GM20000 (cell line): ENCODE measurements at regions not wholly inside any gene's neighbourhood (a gene's known extent, or its start where the extent isn't known, plus 50 kb on each side); places are given as distances from the start of the nearest gene placed in this dataset.
"Not testable (repeated sequence)": the region's sequence is repeated elsewhere in the genome, so short reads cannot be mapped to it uniquely, and the experiment has no call there.

Source experiments
- DNase-seq: peaks from one replicate; pipeline ENCODE4 v3.0.0; 2012; ENCODE audit warnings: low spot score
- TF ChIP-seq, protein P1 (sequence below): IDR thresholded peaks from 2 replicates; pipeline ENCODE4 v1.5.1; 2012; ENCODE audit warnings: mild to moderate bottlenecking, control low read depth; ENCODE audit errors: extremely low read depth, missing control alignments

GRCh38 chr19:28687296-28687695, 525.7 kb downstream of the UQCRFS1 start:
- DNase-seq: no peak
- TF ChIP-seq, protein P1, sequence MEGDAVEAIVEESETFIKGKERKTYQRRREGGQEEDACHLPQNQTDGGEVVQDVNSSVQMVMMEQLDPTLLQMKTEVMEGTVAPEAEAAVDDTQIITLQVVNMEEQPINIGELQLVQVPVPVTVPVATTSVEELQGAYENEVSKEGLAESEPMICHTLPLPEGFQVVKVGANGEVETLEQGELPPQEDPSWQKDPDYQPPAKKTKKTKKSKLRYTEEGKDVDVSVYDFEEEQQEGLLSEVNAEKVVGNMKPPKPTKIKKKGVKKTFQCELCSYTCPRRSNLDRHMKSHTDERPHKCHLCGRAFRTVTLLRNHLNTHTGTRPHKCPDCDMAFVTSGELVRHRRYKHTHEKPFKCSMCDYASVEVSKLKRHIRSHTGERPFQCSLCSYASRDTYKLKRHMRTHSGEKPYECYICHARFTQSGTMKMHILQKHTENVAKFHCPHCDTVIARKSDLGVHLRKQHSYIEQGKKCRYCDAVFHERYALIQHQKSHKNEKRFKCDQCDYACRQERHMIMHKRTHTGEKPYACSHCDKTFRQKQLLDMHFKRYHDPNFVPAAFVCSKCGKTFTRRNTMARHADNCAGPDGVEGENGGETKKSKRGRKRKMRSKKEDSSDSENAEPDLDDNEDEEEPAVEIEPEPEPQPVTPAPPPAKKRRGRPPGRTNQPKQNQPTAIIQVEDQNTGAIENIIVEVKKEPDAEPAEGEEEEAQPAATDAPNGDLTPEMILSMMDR: no peak

DNA sequence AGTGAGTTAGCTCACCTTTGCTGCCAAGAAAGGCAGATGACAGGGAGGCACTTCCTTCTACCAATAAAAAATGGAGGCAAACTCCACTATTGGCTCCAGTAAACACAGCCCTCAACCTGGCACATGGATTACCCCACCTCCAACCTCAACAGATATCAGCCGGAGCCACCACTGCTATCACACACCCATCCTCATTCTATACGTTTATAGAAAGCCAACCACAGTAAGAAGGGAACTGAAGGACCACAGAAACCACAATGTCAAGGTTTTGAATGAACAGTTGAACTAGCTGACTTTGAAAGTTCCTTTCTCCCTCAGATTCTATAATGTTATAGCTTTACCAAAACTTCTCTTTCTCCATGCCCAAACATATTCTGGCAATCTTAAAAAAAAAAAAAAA, 526.2 kb downstream of the UQCRFS1 start:
- TF ChIP-seq, protein P1: no peak

DNA sequence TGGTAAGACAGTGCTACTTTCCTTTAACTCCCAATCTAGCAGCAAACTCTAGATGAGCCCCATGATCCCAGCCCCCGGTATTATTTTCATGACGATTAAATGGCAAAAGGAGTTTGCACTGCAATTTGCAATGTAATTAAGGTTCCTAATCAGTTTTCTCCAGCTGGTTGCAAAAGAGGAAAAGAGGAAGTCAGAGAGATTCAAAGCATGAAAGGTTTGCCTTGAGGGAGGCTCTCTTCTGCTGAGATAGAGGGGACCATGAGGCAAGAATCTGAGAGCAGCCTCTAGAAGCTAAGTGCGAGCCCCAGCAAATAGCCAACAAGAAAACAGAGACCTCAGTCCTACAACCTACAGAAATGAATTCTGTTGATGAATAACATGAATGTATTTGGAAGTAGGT, 527.1 kb downstream of the UQCRFS1 start:
- no peak for DNase-seq
- TF ChIP-seq, protein P1: no peak

More for the DNA sequence above, 526.2 kb downstream of the UQCRFS1 start:
- DNase-seq: no peak

GRCh38 chr19:28685077-28685476, 527.9 kb downstream of the UQCRFS1 start:
- not testable (repeated sequence) for DNase-seq

GRCh38 chr19:28680111-28680510, 532.8 kb downstream of the UQCRFS1 start:
- no peak for DNase-seq
- TF ChIP-seq, protein P1: no peak

DNA sequence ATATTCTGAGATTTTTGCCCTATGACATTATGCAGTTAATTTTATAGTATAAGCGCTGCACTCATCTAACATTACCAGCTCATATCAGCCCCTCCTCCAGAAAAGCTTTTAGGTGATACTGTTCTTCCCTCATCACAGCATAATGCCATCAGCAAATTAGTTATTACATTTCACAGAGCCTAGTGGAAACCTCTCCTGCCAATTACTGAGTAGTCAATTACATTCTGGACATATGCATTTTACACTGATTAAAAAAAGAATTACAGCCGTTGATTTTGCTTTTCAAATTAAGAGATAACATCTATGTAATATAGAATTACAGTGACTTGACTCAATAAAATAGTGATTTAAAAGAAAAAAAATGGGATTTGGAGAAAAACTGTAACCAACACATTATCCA, 542.1 kb downstream of the UQCRFS1 start:
- no peak for DNase-seq
- TF ChIP-seq, protein P1: no peak

DNA sequence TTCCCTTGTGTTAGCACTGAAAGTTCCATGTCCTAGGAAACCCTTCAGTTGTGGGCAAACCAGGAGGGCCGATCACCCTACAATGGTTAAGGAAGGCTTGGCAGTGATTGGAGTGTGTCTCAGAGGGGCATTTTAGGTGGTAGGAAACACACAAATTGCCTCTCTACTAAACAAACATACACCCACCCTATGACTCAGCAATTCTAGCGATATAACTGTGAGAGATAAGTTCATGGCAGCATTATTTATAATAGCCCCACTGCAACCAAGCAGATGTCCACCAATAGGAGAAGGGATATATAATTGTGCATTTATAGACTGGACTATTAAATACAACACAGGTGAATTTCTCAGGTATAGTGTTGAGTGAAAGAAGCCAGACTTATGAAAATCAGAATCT, 543.1 kb downstream of the UQCRFS1 start:
- TF ChIP-seq, protein P1: no peak
- no peak for DNase-seq

GRCh38 chr19:28667348-28667977, 545.5 kb downstream of the UQCRFS1 start:
- TF ChIP-seq, protein P1: no peak
- no peak for DNase-seq
